ENCODE measurements at regions not wholly inside any gene's neighbourhood (a gene's known extent, or its start where the extent isn't known, plus 50 kb on each side); places are given as distances from the start of the nearest gene placed in this dataset.

- no peak for TF ChIP-seq CTCF (IDR thresholded peaks at IDR 0.05; ENCODE audit: insufficient read depth, low read length, missing control alignments)
- ChIA-PET CTCF (no interaction called here), POLR2A (no interaction called here)
- H3K4me3 ChIP-seq (ENCODE audit: low read depth, low read length), result no peak overlapping the region
- no peak for DNase-seq (ENCODE audit: low read depth, low spot score)
These were observed 385.9 kb downstream of the INSC start for GRCh38 chr11:15500643-15501042.

- no peak for DNase-seq (ENCODE audit: low read depth, low spot score)
- ChIA-PET POLR2A (no interaction called here), CTCF (no interaction called here)
- TF ChIP-seq CTCF (IDR thresholded peaks at IDR 0.05; ENCODE audit: insufficient read depth, low read length, missing control alignments), result no peak
- no peak overlapping the region for H3K4me3 ChIP-seq (ENCODE audit: low read depth, low read length)
These were observed 386.8 kb downstream of the INSC start for GRCh38 chr11:15501566-15501965.

- CTCF ChIA-PET, result no interaction called here
- no peak overlapping the region for H3K4me3 ChIP-seq (ENCODE audit: low read depth, low read length)
- no peak for DNase-seq (ENCODE audit: low read depth, low spot score)
- POLR2A ChIA-PET, result no interaction called here
- TF ChIP-seq CTCF (IDR thresholded peaks at IDR 0.05; ENCODE audit: insufficient read depth, low read length, missing control alignments), result no peak
These were observed 390.4 kb downstream of the INSC start for GRCh38 chr11:15505155-15505554.

- no peak for TF ChIP-seq CTCF (IDR thresholded peaks at IDR 0.05; ENCODE audit: insufficient read depth, low read length, missing control alignments)
- no peak for DNase-seq (ENCODE audit: low read depth, low spot score)
- CTCF ChIA-PET, result no interaction called here
- POLR2A ChIA-PET, result no interaction called here
- H3K4me3 ChIP-seq (ENCODE audit: low read depth, low read length), result no peak overlapping the region; the same call in 1 of the 2 replicates
These were observed 392.9 kb downstream of the INSC start for GRCh38 chr11:15507592-15507991.

- ChIA-PET CTCF (no interaction called here), POLR2A (no interaction called here)
- DNase-seq (ENCODE audit: low read depth, low spot score), result no peak
- H3K4me3 ChIP-seq (ENCODE audit: low read depth, low read length), result no peak overlapping the region
- TF ChIP-seq CTCF (IDR thresholded peaks at IDR 0.05; ENCODE audit: insufficient read depth, low read length, missing control alignments), result no peak
These were observed 394.4 kb downstream of the INSC start for GRCh38 chr11:15509082-15509481.

- DNase-seq (ENCODE audit: low read depth, low spot score), result no peak
- POLR2A ChIA-PET, result no interaction called here
- H3K4me3 ChIP-seq (ENCODE audit: low read depth, low read length), result no peak overlapping the region
- CTCF ChIA-PET, result no interaction called here
- no peak for TF ChIP-seq CTCF (IDR thresholded peaks at IDR 0.05; ENCODE audit: insufficient read depth, low read length, missing control alignments)
These were observed 404.5 kb downstream of the INSC start for GRCh38 chr11:15519124-15519791.
